IPS DF 4.7 (cell line): ENCODE measurements at regions not wholly inside any gene's neighbourhood (a gene's known extent, or its start where the extent isn't known, plus 50 kb on each side); places are given as distances from the start of the nearest gene placed in this dataset.

Experiments used
- DNase-seq: peaks from one replicate; pipeline ENCODE4 v3.0.0-alpha.2; 2013; ENCODE audit warnings: low spot score; ENCODE audit errors: extremely low read depth

GRCh38 chr6:22621701-22622100, 52.3 kb downstream of the HDGFL1 start:
- no peak for DNase-seq

GRCh38 chr6:22622351-22622750, 53.0 kb downstream of the HDGFL1 start:
- DNase-seq = no peak

- no peak for DNase-seq
Measured at GRCh38 chr6:22622813-22623212, 53.4 kb downstream of the HDGFL1 start.

- DNase-seq = no peak
Measured at GRCh38 chr6:22627644-22628043, 58.3 kb downstream of the HDGFL1 start.

GRCh38 chr6:22631091-22631490, 61.7 kb downstream of the HDGFL1 start:
- no peak for DNase-seq

GRCh38 chr6:22632581-22633145, 63.3 kb downstream of the HDGFL1 start:
- DNase-seq = no peak

GRCh38 chr6:22636452-22636851, 67.1 kb downstream of the HDGFL1 start:
- no peak for DNase-seq

- DNase-seq = no peak
Measured at GRCh38 chr6:22637782-22638181, 68.4 kb downstream of the HDGFL1 start.

- DNase-seq = no peak
Measured at GRCh38 chr6:22638320-22638719, 69.0 kb downstream of the HDGFL1 start.

- no peak for DNase-seq
Measured at GRCh38 chr6:22642254-22642653, 72.9 kb downstream of the HDGFL1 start.

GRCh38 chr6:22643780-22644179, 74.4 kb downstream of the HDGFL1 start:
- DNase-seq = no peak

- no peak for DNase-seq
Measured at GRCh38 chr6:22647719-22648118, 78.4 kb downstream of the HDGFL1 start.

- DNase-seq = no peak
Measured at GRCh38 chr6:22651731-22652130, 82.4 kb downstream of the HDGFL1 start.

GRCh38 chr6:22653980-22654610, 84.7 kb downstream of the HDGFL1 start:
- DNase-seq = no peak

GRCh38 chr6:22656706-22657351, 87.5 kb downstream of the HDGFL1 start:
- no peak for DNase-seq

- no peak for DNase-seq
Measured at GRCh38 chr6:22657352-22657980, 88.1 kb downstream of the HDGFL1 start.

GRCh38 chr6:22658183-22658582, 88.8 kb downstream of the HDGFL1 start:
- DNase-seq = no peak

GRCh38 chr6:22658934-22659333, 89.6 kb downstream of the HDGFL1 start:
- no peak for DNase-seq

GRCh38 chr6:22664968-22665367, 95.6 kb downstream of the HDGFL1 start:
- no peak for DNase-seq

GRCh38 chr6:22666021-22666420, 96.7 kb downstream of the HDGFL1 start:
- DNase-seq = no peak

GRCh38 chr6:22666586-22666985, 97.2 kb downstream of the HDGFL1 start:
- DNase-seq = no peak

- DNase-seq = no peak
Measured at GRCh38 chr6:22667855-22668254, 98.5 kb downstream of the HDGFL1 start.

- DNase-seq = no peak
Measured at GRCh38 chr6:22668307-22668706, 98.9 kb downstream of the HDGFL1 start.
